ENCODE measurements at regions not wholly inside any gene's neighbourhood (a gene's known extent, or its start where the extent isn't known, plus 50 kb on each side); places are given as distances from the start of the nearest gene placed in this dataset.

- TF ChIP-seq POLR2A (IDR thresholded peaks at IDR 0.05) (no peak), CTCF (IDR thresholded peaks at IDR 0.05) (no peak)
Measured at GRCh38 chr16:51224317-51224716, 73.2 kb upstream of the SALL1 start.

Measured in uterus (tissue), 2 donors.